ENCODE measurements at regions not wholly inside any gene's neighbourhood (a gene's known extent, or its start where the extent isn't known, plus 50 kb on each side); places are given as distances from the start of the nearest gene placed in this dataset.

- DNase-seq (ENCODE audit: low read depth) = peak; percentile 2
Measured at GRCh38 chr5:8981496-8981895, 564.4 kb downstream of the SEMA5A start.

GRCh38 chr5:8984386-8984785, 561.5 kb downstream of the SEMA5A start:
- DNase-seq (ENCODE audit: low read depth) = no peak
